ENCODE measurements at regions not wholly inside any gene's neighbourhood (a gene's known extent, or its start where the extent isn't known, plus 50 kb on each side); places are given as distances from the start of the nearest gene placed in this dataset.

DNA sequence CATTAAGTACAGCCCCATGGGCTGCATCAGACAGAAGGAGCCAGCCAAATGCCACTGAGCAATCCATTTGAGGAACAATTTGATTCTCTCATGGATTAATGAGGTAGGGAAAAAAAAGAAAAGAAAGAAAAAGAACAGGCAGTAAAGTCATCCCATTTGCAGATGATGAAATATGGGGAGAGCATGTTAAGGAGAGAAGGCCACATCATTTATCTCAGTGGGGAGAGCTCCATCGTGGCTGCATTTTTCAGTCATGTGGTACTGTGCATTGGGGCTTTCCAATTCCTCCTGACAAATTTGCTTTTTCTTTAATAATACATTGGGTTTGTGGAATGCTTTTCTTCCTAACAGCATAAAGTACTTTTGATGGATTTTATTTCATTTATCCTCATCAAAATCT is 375.2 kb upstream of the TLE4 start:
- TF ChIP-seq, protein P1, sequence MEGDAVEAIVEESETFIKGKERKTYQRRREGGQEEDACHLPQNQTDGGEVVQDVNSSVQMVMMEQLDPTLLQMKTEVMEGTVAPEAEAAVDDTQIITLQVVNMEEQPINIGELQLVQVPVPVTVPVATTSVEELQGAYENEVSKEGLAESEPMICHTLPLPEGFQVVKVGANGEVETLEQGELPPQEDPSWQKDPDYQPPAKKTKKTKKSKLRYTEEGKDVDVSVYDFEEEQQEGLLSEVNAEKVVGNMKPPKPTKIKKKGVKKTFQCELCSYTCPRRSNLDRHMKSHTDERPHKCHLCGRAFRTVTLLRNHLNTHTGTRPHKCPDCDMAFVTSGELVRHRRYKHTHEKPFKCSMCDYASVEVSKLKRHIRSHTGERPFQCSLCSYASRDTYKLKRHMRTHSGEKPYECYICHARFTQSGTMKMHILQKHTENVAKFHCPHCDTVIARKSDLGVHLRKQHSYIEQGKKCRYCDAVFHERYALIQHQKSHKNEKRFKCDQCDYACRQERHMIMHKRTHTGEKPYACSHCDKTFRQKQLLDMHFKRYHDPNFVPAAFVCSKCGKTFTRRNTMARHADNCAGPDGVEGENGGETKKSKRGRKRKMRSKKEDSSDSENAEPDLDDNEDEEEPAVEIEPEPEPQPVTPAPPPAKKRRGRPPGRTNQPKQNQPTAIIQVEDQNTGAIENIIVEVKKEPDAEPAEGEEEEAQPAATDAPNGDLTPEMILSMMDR (IDR thresholded peaks at IDR 0.05; ENCODE audit: low read depth, low read length), result no peak
- H3K4me3 ChIP-seq (ENCODE audit: low read depth, low read length), result no peak overlapping the region

DNA sequence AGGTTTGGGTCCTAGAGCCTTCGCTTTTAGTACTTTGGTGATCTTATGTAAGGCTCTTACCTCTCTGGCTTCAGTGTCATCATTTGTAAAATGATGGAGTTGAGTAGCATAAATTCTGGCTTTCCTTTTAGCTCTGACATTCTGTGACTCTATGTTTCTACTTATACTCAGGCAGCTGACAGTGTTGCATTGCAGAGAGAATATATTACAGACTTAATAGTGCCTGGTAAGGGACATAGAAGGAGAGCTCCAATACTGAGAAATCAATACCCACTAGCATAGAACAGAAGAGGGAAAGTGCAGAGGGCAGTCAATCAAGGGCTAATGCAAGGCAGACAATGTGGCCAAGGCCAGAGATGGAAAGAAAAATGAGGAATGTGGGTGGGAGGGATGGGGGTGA is 371.4 kb upstream of the TLE4 start:
- H3K4me3 ChIP-seq (ENCODE audit: low read depth, low read length), result no peak overlapping the region
- TF ChIP-seq, protein P1 (IDR thresholded peaks at IDR 0.05; ENCODE audit: low read depth, low read length), result no peak

- TF ChIP-seq, protein P1 (IDR thresholded peaks at IDR 0.05; ENCODE audit: low read depth, low read length), result no peak
- no peak overlapping the region for H3K4me3 ChIP-seq (ENCODE audit: low read depth, low read length)
Measured at GRCh38 chr9:79201636-79202035, 370.1 kb upstream of the TLE4 start.

DNA sequence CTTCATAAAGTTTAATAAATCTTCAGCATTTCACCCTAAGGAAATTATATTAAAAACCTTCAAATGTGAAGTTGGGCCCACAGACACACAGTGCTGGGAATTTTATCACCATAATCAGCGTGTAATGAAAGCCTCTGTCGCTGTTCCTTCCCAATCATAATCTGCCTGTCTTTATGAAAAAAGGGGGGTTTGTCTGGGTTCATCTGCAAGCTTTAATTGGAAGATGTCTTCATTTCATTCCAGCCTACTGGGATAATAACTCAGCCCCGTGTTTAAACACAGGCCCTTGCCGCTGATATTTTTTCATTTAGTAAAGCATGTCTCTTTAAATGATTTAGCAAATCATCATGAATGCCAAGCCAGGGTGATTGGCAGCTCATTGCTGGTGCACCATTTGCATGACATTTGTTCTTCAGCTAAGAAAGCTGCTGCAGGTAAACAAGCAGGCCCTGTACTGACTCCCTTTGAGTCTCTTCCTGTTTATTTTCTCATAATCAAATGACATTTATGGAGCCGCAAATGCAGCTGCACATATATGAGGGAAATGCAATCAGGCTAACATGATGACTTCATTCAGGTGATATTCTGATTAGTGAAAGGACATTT is 362.9 kb upstream of the TLE4 start:
- H3K4me3 ChIP-seq (ENCODE audit: low read depth, low read length), result no peak overlapping the region
- TF ChIP-seq, protein P1 (IDR thresholded peaks at IDR 0.05; ENCODE audit: low read depth, low read length), result no peak

DNA sequence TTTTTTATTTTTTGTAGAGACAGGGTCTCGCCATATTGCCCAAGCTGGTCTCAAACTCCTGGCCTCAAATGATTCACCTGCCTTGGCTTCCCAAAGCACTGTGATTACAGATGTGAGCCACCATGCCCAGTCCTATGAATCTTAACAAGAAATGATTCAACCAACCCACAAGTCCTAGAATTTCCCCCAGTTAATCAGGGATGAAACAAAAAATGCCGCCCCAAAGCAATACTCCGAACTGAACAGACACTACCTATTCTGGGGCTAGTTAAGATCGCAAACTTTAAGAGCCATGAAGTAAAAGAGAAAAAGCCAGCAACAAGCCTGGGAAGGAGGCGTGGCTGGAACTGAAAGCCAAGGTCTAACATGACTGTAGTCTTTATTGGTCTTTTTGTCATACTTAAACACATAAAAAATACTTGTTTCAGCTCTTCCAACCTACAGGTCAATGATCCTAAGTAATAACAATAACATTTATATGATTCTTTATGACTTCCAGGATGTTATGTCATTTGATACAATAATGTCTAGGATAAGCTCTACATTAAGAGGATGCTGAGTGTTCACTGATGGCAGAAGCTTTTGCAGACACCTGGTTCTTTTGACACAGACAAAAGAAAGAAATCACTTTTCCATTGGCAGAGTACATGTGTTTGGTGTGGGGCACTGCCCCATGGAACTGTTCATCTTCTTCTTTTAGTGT is 361.1 kb upstream of the TLE4 start:
- TF ChIP-seq, protein P1 (IDR thresholded peaks at IDR 0.05; ENCODE audit: low read depth, low read length), result no peak
- H3K4me3 ChIP-seq (ENCODE audit: low read depth, low read length), result no peak overlapping the region

DNA sequence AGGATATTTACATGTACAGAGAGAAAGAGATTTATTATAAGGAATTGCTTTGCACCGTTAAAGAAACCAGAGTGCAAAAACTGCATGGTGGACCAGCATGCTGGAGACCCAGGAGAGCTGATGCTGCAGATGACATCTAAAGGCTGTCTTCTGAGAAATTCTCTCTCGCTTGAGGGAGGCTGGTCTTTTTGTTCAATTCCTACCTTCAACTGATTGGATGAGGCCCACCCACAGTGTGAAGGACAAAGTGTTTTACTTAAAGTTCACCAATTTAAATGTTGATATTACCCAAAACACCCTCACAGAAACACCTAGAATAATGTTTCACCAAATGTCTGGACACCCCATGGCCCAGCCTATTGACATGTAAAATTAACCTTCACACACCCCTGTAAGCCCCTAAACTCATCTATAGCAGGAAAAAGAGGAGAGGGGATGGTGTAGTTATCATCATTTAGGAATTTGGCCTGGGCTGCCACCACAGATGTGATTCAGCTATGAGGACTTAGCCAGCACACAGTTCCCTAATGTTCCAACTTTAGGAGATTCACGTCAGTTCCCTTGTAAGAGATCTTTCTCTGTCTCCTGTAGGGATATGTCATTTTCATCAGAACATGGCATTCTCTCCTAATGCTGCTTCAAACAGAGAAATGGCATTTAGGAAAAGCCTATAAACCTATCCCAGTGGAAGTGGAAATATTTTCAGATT is 358.2 kb upstream of the TLE4 start:
- H3K4me3 ChIP-seq (ENCODE audit: low read depth, low read length), result no peak overlapping the region
- TF ChIP-seq, protein P1 (IDR thresholded peaks at IDR 0.05; ENCODE audit: low read depth, low read length), result no peak

- TF ChIP-seq, protein P1 (IDR thresholded peaks at IDR 0.05; ENCODE audit: low read depth, low read length), result no peak
- no peak overlapping the region for H3K4me3 ChIP-seq (ENCODE audit: low read depth, low read length)
Measured at GRCh38 chr9:79215821-79216220, 355.9 kb upstream of the TLE4 start.
